ENCODE measurements at regions not wholly inside any gene's neighbourhood (a gene's known extent, or its start where the extent isn't known, plus 50 kb on each side); places are given as distances from the start of the nearest gene placed in this dataset.
"Not testable (repeated sequence)": the region's sequence is repeated elsewhere in the genome, so short reads cannot be mapped to it uniquely, and the experiment has no call there.

GRCh38 chr13:22961835-22962537 is 218.8 kb upstream of the SGCG start:
- no peak for TF ChIP-seq CTCF (conservative IDR thresholded peaks at IDR 0.05)
- H3K9me3 ChIP-seq (ENCODE audit: control insufficient read depth, low read length) = no peaks in the 10 kb centered on the region
- no peaks in the 10 kb centered on the region for H3K36me3 ChIP-seq (ENCODE audit: control insufficient read depth, insufficient read depth, low read length)
- no peak overlapping the region for H3K9ac ChIP-seq (ENCODE audit: extremely low read depth, low read length, poor library complexity, severe bottlenecking)
- no peak overlapping the region for H3K4me3 Mint-ChIP-seq
- H3K27ac Mint-ChIP-seq = no peak overlapping the region
- H3K9me3 Mint-ChIP-seq = no peaks in the 10 kb centered on the region
- H3K27me3 ChIP-seq (ENCODE audit: control insufficient read depth, insufficient read depth, low read length, poor library complexity, severe bottlenecking) = no peaks in the 10 kb centered on the region
- no peaks in the 10 kb centered on the region for H3K4me1 Mint-ChIP-seq
- H3K4me3 ChIP-seq (ENCODE audit: low read length) = no peak overlapping the region
- H3K27me3 Mint-ChIP-seq (ENCODE audit: insufficient read depth) = peaks cover 5% of the 10 kb centered on the region
- H3K4me1 ChIP-seq (ENCODE audit: control insufficient read depth, insufficient read depth, low read length) = no peaks in the 10 kb centered on the region
- WGBS, 2 experiments (ENCODE audit: insufficient coverage in 1 of 2, insufficient read length in 1 of 2) = 86 to 89% methylated on average over 6 to 16 of the region's 16 CpGs
- peak; percentile 30 for DNase-seq
- H3K36me3 Mint-ChIP-seq (ENCODE audit: low read depth) = no peaks in the 10 kb centered on the region
- H3K27ac ChIP-seq (ENCODE audit: low read depth, low read length) = no peak overlapping the region

- H3K4me1 Mint-ChIP-seq; H3K9ac ChIP-seq (ENCODE audit: extremely low read depth, low read length, poor library complexity, severe bottlenecking); H3K4me3 ChIP-seq (ENCODE audit: low read length); H3K36me3 Mint-ChIP-seq (ENCODE audit: low read depth); H3K4me3 Mint-ChIP-seq; H3K27me3 ChIP-seq (ENCODE audit: control insufficient read depth, insufficient read depth, low read length, poor library complexity, severe bottlenecking); H3K27ac ChIP-seq (ENCODE audit: low read depth, low read length); H3K9me3 Mint-ChIP-seq; H3K4me1 ChIP-seq (ENCODE audit: control insufficient read depth, insufficient read depth, low read length); H3K9me3 ChIP-seq (ENCODE audit: control insufficient read depth, low read length); H3K36me3 ChIP-seq (ENCODE audit: control insufficient read depth, insufficient read depth, low read length); H3K27me3 Mint-ChIP-seq (ENCODE audit: insufficient read depth); H3K27ac Mint-ChIP-seq: not testable (repeated sequence)
- peak; percentile 54 for DNase-seq
- 91% methylated on average over 6 to 8 of the region's 8 CpGs for whole genome bisulfite sequencing, 2 experiments (ENCODE audit: insufficient coverage in 1 of 2, insufficient read length in 1 of 2)
- TF ChIP-seq CTCF (conservative IDR thresholded peaks at IDR 0.05) = peak; percentile 15
Observed at GRCh38 chr13:22963384-22964053, 217.3 kb upstream of the SGCG start.

- TF ChIP-seq CTCF (conservative IDR thresholded peaks at IDR 0.05) = no peak
- Histone ChIP-seq H3K9ac (ENCODE audit: extremely low read depth, low read length, poor library complexity, severe bottlenecking) (no peak overlapping the region), H3K27me3 (ENCODE audit: control insufficient read depth, insufficient read depth, low read length, poor library complexity, severe bottlenecking) (no peaks in the 10 kb centered on the region), H3K27ac (ENCODE audit: low read depth, low read length) (no peak overlapping the region), H3K9me3 (ENCODE audit: control insufficient read depth, low read length) (no peaks in the 10 kb centered on the region), H3K4me1 (ENCODE audit: control insufficient read depth, insufficient read depth, low read length) (no peaks in the 10 kb centered on the region), H3K36me3 (ENCODE audit: control insufficient read depth, insufficient read depth, low read length) (no peaks in the 10 kb centered on the region), H3K4me3 (ENCODE audit: low read length) (no peak overlapping the region)
- H3K4me1 Mint-ChIP-seq = no peaks in the 10 kb centered on the region
- peaks cover 5% of the 10 kb centered on the region for H3K27me3 Mint-ChIP-seq (ENCODE audit: insufficient read depth)
- DNase-seq = peak; percentile 29
- 91 to 92% methylated on average over 8 to 12 of the region's 12 CpGs for WGBS, 2 experiments (ENCODE audit: insufficient coverage in 1 of 2, insufficient read length in 1 of 2)
- H3K27ac Mint-ChIP-seq = no peak overlapping the region
- no peaks in the 10 kb centered on the region for H3K36me3 Mint-ChIP-seq (ENCODE audit: low read depth)
- no peak overlapping the region for H3K4me3 Mint-ChIP-seq
- H3K9me3 Mint-ChIP-seq = no peaks in the 10 kb centered on the region
Observed at GRCh38 chr13:22964245-22964966, 216.4 kb upstream of the SGCG start.

- DNase-seq = peak; percentile 46
- not testable (repeated sequence) for H3K36me3 ChIP-seq (ENCODE audit: control insufficient read depth, insufficient read depth, low read length); H3K27me3 Mint-ChIP-seq (ENCODE audit: insufficient read depth); H3K27ac ChIP-seq (ENCODE audit: low read depth, low read length); H3K36me3 Mint-ChIP-seq (ENCODE audit: low read depth); H3K4me3 Mint-ChIP-seq; H3K9me3 ChIP-seq (ENCODE audit: control insufficient read depth, low read length); H3K4me1 ChIP-seq (ENCODE audit: control insufficient read depth, insufficient read depth, low read length); H3K4me1 Mint-ChIP-seq; H3K27me3 ChIP-seq (ENCODE audit: control insufficient read depth, insufficient read depth, low read length, poor library complexity, severe bottlenecking); H3K9ac ChIP-seq (ENCODE audit: extremely low read depth, low read length, poor library complexity, severe bottlenecking); H3K4me3 ChIP-seq (ENCODE audit: low read length); H3K9me3 Mint-ChIP-seq
- peak overlapping the region; percentile 68 for H3K27ac Mint-ChIP-seq
- 86 to 93% methylated on average over 15 to 28 of the region's 28 CpGs for WGBS, 2 experiments (ENCODE audit: insufficient coverage in 1 of 2, insufficient read length in 1 of 2)
Observed at GRCh38 chr13:22965011-22965857, 215.5 kb upstream of the SGCG start.
